SK-N-DZ (cell line): ENCODE measurements at regions not wholly inside any gene's neighbourhood (a gene's known extent, or its start where the extent isn't known, plus 50 kb on each side); places are given as distances from the start of the nearest gene placed in this dataset.

Experiments
- DNase-seq: peaks from one replicate; pipeline ENCODE4 v3.0.0-alpha.2; 2015; ENCODE audit warnings: low spot score

- DNase-seq: no peak
Observed at GRCh38 chr5:35430381-35431162, 187.1 kb upstream of the SPEF2 start.

GRCh38 chr5:35420200-35420599 lies 189.9 kb upstream of the PRLR start:
- DNase-seq: no peak

- DNase-seq: no peak
Observed at GRCh38 chr5:35417040-35417439, 186.8 kb upstream of the PRLR start.

DNA sequence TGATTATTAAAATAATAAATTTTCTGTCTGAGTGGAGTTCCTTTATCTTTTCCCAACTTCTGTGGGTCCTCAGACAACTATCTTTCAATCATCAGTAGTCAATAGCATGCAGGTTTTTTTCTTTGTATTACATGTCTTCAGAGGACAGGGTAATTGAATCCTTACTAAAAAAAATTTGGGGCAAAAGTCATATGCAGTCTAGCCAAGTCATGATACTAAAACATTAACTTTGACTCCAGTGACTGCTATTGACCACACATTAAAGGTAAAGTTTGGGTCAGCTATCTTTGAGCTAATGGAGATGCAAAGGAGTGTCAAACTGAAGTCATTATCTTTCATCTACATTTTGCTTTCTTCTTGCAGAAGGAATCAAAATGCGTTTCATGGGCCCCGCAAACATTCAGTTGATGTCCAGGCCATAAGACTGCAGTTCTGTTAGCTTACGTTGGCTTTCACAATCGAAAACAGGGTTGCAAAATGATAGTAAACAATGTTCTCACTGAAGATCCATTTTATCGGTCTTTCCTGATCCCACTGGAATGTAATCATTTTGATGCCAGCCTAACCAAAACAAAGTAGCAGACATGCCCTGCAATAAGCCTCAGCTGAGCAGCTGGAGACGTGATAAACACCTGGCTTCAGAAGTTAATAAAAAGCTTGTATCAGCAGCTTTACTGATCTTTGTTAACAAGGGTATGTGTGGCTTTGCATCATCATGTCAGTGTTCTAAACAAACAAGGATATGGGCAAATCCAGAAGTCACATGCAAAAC lies 186.1 kb upstream of the PRLR start:
- DNase-seq: no peak

- no peak for DNase-seq
Observed at GRCh38 chr5:35415309-35415708, 185.0 kb upstream of the PRLR start.

DNA sequence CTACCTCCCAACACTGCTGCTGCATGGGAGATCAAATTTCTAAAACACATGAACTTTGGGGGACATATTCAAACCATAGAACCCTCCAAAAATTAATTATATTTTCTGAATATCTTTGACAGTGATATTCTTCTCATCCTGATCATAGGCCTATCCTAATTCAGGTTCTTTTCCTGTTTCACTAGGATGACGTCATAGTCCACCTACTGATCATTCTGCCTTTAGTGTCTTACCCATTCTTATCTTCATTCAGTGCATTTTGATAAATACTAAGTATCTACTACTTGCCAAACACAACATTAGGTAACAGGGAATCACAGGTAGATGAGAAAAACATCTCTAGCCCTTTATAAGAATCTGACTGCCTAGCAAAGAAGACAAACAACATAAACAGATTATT lies 179.1 kb upstream of the PRLR start:
- DNase-seq: no peak

GRCh38 chr5:35408146-35408545 lies 177.9 kb upstream of the PRLR start:
- DNase-seq: no peak

- no peak for DNase-seq
Observed at GRCh38 chr5:35407697-35408096, 177.4 kb upstream of the PRLR start.

- DNase-seq: no peak
Observed at GRCh38 chr5:35405938-35406337, 175.7 kb upstream of the PRLR start.

GRCh38 chr5:35404701-35405100 lies 174.4 kb upstream of the PRLR start:
- DNase-seq: no peak

- DNase-seq: no peak
Observed at GRCh38 chr5:35393901-35394300, 163.6 kb upstream of the PRLR start.

DNA sequence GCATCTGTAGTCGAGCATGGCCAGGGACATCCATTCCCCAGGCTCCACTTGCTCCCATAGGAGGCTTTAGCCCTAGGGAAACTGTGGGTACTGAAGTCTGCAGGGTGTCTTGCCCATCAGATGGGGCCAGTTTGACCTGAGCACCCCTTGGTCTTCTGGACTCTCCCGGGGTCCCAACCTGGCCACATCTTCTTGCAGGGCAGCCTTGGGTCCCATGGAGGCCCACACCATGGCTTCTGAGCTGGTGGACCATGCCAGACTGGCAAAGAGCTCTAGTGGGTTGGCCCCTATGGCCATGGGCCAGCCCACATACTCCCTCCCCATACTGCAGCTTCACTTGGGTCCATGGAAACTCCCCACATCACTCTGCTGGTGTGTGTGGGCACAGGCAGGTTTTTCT lies 154.4 kb upstream of the PRLR start:
- no peak for DNase-seq

DNA sequence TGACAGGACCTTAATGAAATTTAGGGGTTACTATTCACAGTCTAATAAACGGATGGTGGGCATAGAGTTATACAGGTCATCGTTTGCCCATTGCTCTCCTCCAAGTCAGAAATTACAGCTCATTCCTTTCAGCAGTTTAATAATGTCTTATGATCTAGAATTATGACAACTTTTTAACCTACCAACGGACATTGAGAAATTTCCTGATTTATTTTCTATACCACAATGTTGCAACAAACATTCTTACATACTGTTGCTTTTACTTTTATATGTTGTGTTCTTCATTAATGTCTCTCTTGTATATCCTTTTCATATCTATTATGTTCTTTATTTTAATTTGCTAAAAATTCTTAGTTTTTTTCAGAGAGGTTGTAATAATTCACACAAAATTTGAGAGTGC lies 152.8 kb upstream of the PRLR start:
- no peak for DNase-seq

- no peak for DNase-seq
Observed at GRCh38 chr5:35377653-35378052, 147.4 kb upstream of the PRLR start.

DNA sequence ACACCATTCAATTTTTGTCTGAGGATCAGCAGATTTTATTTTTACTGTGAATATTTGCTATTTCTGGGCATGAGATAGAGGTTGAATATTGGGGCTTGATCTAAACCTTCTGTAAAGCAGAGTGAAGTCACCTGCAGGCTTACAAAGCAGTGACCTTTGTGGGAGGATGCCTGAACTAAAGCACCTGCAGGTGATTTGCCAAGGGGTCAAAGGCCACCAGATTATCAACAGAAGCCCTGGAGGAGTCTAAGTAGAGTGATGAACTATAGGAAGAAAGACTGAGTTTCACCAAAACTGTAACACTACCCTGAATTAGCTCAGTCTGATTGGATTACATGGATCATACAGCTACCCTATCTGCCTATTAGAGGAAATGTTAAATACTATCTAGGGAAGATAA lies 144.3 kb upstream of the PRLR start:
- DNase-seq: peak; percentile 59

GRCh38 chr5:35373249-35373648 lies 143.0 kb upstream of the PRLR start:
- DNase-seq: no peak

DNA sequence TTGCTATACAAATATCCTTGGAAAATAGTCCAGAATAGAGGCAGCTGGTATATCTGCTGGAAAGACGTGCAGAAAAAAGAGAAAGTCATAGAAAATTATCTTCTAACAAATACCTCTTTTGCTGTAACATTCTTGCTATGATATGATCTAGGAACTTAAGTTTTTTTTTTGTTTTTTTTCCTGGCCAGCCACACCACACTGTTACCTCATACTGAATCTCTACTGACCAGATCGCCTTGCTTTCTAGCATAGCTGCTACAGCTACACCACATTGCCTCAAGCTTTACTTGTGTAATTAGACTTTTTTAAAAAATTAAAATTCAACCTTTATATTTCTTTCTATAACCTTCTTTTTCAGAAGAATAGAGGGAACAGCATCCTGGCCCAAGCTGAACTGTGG lies 142.2 kb upstream of the PRLR start:
- no peak for DNase-seq

- DNase-seq: no peak
Observed at GRCh38 chr5:35371951-35372426, 141.7 kb upstream of the PRLR start.

DNA sequence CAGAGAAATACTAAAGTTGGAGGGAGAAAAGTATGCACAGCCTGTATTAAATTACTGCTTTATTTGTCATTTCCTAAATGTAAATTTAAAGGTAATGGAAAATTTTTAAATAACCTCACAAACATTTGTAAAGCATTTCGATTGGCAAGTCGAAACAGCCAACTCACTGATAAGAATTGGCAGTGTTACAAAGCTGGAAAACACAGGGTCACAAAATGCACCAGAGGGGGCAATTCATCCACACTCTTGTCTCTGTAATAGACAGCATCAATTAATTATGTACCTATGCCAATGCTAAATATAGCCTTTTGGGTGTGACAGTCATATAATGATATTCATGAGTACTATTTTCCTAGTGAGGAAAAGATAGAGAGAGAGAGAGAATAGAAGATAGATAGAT lies 140.6 kb upstream of the PRLR start:
- no peak for DNase-seq

GRCh38 chr5:35369965-35370790 lies 139.9 kb upstream of the PRLR start:
- peak; percentile 89 for DNase-seq

DNA sequence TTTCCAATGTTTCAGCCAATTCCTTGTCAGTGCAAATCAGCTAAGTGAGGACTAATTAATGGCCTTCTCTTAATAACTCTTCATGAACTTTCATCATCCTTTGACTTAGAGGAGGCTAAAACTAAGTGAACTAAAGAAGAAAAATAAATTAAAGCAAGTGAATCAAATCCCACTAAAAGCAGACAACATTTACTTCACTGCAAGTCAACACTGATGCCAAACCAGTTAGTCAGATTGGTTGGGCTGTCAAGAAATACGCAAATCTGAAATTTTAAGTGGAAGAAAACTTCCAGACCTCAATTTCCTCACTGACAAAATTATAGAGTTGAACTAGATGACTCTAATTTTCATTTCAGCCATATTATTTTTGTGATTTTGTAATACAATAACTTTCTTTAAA lies 137.2 kb upstream of the PRLR start:
- no peak for DNase-seq

DNA sequence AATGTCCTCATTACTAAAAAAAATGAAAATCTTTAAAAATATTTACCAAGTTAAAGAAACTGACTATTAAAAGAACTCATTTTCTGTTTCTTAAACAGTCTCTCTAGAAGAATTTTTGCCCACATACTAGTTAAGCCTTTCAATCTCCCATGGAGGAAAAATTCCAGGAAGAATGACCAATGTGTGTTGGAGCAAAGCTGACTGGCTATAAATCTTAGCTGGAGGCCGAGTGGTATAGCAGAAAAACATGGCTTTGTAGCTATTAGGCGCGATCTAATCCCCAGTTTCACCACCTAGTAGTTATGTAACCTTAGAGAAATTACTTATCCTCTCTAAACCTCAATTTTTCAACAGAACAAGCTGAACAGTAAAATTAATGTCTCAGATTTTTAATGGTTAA lies 135.5 kb upstream of the PRLR start:
- DNase-seq: no peak
